ENCODE measurements at regions not wholly inside any gene's neighbourhood (a gene's known extent, or its start where the extent isn't known, plus 50 kb on each side); places are given as distances from the start of the nearest gene placed in this dataset.
"Not testable (repeated sequence)": the region's sequence is repeated elsewhere in the genome, so short reads cannot be mapped to it uniquely, and the experiment has no call there.

DNA sequence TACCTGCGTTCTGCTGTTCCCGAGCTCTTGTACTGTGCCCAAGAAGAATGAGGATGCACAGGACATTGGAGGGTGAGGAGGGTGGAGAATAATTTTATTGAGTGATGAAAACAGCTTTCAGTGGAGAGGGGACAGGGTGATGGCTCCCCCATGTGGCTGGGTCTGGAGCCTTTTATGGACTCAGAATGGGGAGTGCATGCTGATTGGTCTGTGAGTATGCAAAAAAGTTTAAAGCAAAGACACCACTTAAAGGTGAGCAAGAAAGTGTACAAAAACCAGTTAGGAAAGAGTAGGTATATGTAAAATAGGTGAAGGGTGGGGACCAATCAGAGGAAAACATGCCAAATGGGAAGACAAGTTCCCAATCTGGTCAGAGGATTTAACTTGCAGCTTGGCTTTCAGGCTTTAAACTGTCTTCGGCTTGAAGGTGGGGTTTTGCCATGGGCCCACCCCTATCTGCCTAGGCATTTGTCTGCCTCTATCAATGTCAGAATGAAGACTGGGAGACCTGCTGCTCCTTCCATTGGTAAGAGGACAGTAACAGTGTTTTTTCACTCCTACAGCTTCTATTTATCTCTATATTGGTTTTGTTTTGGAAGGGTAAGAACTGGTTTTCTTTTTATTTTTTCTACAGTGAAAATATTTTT, 118.0 kb upstream of the RAI14 start:
- DNase-seq = no peak

DNA sequence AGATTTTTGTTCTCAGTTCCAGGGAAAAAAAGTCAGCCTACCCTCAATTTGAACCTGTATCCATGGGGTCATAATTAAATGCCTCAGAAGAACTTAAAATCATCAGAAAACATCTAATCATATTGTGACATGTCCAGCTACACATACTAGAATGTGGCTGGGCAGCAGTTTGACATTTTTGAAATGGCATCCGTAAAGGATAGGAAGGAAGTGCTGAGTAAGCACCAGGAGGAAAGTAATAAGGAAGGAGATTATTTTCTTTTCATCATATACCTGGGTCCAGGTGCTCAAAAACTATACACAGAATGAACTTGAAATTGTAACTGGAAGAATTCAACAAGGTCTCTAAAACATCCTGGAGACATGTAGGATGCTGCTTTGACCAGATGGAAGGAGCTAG, 116.9 kb upstream of the RAI14 start:
- no peak for DNase-seq

DNA sequence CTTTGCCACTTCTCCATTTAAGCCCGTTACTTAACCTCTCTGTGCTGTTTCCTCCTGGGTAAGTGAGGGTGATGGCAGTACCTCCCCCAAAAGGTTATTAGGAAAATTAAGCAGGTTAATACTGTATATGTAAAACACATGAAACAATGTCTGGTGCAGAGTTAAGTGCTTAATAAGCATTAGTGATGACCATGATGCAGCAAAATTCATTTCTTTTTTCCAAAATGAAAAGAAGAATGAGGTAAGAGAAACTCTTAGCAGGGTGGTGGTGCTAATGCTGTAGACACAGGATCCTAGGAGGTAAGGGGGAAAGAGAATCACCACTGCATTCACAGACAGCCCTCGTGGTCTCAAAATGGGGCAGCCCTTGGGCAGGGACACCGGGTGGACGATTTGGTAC, 115.1 kb upstream of the RAI14 start:
- DNase-seq = no peak

GRCh38 chr5:34542818-34543217, 113.3 kb upstream of the RAI14 start:
- no peak for DNase-seq

DNA sequence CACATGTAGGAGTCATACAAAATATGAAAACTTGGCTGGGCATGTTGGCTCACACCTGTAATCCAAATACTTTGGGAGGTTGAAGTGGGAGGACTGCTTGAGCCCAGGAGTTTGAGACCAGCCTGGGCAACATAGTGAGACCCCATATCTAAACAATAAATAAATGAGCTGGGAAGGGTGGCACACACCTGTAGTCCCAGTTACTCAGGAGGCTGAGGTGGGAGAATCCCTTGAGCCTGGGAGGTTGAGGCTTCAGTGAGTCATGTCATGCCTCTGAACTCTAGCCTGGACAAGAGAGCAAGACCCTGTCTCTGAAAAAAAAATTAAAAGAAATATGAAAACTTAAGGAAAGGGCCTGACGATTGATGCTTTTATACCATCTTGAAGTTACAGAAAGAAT, 112.4 kb upstream of the RAI14 start:
- DNase-seq = no peak

DNA sequence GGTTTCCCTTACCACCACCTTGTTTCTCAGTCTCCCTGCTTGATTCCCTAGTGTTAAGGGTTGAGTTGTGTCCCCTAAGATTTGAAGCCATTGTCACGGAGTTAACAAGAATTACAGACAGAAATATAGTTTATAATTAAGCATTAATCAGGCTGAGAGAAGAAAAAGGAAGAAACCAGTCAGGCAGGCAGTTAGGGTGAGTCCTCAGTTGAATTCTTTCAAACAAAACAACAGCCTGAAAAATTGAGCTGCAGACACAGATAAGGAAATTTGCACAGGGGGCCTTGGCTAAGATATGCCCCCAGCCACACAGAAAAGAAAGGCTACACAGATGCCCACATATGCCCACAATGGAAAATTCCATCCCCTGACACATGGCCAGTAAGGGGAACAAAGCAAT, 111.7 kb upstream of the RAI14 start:
- DNase-seq = no peak

GRCh38 chr5:34545164-34545563, 111.0 kb upstream of the RAI14 start:
- no peak for DNase-seq

DNA sequence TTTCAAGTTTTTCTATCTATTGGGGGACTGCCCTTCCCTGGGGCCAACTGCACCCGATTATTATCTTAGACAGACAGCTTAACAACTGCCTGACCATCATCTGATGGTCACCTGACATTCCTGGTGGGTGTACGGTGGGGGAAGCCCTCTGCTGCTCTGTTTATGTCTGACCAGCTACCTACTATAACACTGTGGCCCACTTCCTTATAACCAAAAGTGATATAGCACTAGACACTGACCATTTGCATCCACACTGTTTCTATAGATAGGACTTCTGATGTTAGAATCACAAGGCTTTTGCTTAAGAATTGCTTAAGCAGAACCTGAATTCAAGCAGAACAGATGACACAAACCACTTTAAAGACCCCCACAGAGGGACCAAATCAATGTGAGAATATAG, 110.5 kb upstream of the RAI14 start:
- peak; percentile 65 for DNase-seq

DNA sequence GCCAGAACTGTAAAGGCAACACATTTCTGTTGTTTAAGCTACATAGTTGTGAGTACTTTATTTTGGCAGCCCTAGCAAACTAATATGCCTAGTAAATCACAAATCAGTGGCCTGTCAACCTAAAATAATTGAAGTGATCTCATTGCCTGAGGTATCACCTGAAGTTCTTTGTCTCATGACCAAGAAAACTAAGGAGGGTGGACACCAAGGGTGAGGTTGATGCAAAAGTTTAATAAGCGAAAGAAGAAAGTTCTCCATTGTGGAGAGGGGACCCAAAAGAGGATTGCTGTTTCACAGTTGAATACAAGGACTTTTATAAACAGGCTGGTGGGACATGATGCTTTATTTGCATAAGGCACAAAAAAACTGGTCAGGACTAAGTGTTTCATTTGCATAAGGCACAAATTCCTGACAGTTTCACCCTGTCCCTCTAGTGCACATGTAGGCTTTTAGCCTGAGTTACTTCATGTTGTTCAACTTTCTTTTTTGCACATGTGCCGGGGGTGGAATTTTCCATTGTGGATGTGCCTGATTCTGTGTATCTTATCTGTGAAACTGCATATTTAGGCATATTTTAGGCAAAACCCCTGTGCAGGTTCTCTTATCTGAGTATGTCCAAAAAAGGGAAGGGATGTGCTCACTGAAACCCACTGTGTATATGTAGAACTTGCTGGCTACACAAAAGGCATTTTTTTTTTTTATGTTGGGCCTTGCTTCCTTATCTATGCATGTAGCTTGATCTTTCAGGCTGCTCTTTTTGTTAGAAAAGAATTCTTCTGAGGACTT, 108.6 kb upstream of the RAI14 start:
- no peak for DNase-seq

GRCh38 chr5:34548086-34548403, 108.1 kb upstream of the RAI14 start:
- no peak for DNase-seq

DNA sequence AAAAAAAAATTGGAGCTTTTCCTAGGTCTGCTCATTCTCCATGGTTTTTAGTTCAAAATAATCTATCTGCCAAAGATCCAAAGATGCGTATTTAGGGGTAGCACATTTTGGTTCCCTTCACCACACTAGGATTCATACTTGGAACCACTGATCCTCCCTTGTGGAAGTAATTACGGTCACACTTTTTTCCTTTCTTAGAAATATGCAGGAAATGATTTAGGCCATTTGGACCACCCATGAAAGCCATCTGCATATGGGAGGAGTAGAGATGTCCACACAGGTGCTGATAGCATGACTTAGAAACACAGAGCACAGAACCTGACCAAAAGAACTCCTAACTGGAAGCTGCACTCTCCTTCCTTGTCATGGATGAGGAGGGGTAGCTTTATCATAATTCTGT, 105.9 kb upstream of the RAI14 start:
- no peak for DNase-seq

DNA sequence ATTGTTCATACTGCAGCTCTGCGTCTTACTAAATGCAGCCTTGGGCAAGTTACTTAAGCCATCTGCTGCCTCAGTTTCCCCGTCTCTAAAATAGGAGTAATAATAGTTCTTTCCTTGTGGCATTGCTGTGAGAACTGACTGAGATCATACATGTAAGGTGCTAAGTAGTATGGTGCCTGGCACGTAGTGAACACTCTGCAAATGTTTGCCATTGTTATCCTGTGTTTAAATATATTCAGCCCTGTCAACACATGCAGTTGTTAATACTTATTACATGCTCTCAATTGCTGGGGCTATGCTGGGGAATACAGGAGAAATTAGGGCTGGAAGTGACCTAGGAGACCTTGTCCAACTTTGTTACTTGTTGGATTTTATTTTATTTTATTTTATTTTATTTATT, 105.2 kb upstream of the RAI14 start:
- no peak for DNase-seq

DNA sequence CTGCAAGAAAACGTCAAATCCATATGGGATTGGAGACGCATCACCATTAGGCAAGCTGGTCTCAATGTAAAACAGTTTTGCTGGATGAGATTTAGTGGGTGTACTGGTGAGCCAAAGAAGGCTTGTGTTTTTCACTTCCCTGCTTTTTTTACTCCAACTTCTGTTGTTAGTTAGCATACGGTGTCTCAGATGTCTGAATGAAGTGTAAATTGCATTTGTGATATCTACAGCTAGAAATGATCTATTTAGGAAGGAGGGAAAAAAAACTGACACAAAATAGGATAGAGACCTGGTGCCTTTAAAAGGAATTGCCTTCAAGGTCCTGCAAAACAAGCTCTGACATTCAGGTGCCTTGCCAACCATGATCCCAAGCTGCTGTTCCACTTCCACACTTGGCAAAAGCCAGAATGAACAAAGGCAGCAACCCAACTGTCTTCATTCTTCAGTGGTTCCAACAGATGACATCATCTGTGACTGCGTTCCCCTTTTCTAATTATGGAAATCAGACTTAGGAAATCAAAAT, 104.2 kb upstream of the RAI14 start:
- no peak for DNase-seq

- no peak for DNase-seq
These were observed 103.4 kb upstream of the RAI14 start for GRCh38 chr5:34552686-34553085.

DNA sequence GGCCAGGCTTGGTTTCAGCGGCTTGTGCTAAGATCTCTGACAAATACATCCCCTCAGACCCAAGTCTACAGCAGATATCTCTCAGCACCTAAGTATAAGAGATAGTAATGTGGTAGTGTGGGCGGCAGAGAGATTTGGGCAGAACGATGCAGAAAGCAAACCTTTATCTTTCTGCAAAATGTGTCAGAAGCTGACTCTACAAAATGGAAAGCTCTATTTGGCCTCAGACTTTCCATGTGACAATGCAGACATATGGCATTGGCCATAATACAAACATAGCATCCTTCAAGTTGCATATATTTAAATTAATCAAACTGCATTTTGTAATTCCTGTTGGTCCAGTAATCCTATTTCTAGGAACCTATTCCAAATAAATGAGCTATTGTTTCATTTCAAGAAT, 102.5 kb upstream of the RAI14 start:
- DNase-seq = no peak

- DNase-seq = no peak
These were observed 101.5 kb upstream of the RAI14 start for GRCh38 chr5:34554641-34555040.

DNA sequence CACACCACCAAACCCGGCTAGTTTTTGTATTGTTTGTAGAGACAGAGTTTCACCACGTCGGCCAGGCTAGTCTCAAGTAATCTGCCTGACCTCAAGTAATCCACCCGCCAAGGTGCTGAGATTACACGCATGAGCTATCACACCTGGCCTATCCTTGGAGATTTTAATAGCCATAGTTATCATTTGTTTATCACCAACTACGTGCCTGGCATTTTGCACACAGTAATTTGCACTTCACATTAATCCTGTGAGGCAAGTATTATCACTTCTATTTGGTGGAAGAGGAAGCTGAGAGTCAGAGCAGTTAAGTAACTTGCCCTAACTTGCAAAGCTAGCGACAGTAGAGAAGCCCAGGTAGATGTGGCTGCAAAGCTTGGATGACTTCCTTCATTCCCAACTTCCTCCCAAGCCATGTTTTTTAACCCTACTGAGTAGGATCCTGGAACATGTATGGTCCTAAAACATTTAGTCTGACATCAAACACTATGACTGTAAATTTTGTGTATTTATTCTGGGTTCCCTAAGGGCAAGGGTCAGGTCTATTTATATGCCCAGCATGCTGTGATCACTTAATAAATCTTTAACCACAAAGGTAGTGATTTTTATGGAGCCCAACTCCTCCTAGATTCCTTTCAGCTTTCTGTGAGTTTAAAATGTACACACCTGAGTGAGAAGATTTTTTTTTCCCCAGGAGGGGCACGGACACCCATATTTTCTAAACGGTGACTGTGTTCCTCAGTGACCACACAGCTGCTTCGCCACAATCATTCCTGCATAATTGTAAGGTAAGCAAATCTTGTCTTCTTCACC, 100.2 kb upstream of the RAI14 start:
- no peak for DNase-seq

- no peak for DNase-seq
These were observed 99.7 kb upstream of the RAI14 start for GRCh38 chr5:34556509-34556782.

DNA sequence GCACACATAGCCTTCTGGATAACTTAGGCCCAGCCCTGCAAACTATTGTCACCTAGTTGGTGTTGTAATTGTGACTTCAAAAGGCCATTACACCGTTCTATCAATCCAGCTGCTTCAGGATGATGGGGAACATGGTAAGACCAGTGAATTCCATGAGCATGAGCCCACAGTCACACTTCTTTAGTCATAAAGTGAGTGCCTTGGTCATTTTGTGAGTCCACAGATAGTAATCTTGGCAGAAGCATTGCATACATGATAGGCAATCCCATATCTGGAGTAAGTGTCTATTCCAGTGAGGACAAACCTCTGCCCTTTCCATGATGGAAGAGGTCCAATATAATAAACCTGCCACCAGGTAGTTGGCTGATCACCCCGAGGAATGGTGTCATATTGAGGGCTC, 94.5 kb upstream of the RAI14 start:
- not testable (repeated sequence) for DNase-seq

- DNase-seq = peak; percentile 61
These were observed 93.3 kb upstream of the RAI14 start for GRCh38 chr5:34562791-34563190.

DNA sequence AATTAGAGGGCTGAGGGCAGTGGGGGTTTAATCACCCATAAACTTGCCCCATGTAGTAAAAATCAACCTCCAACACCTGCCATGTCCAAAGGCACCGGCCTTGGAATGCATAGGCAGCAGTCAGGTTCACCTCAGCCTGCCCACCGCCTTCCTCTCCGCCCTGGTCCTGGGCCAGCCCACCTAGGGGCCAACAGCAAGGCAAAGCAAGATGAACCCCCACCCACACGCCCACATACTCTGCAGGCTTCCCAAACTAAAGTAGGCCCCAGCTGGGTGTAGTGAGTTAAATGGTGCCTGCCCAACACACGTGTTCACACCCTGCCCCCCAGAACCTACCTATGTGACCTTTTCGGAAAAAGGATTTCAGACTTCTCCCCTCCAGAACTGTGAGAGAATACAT, 92.9 kb upstream of the RAI14 start:
- DNase-seq = no peak

DNA sequence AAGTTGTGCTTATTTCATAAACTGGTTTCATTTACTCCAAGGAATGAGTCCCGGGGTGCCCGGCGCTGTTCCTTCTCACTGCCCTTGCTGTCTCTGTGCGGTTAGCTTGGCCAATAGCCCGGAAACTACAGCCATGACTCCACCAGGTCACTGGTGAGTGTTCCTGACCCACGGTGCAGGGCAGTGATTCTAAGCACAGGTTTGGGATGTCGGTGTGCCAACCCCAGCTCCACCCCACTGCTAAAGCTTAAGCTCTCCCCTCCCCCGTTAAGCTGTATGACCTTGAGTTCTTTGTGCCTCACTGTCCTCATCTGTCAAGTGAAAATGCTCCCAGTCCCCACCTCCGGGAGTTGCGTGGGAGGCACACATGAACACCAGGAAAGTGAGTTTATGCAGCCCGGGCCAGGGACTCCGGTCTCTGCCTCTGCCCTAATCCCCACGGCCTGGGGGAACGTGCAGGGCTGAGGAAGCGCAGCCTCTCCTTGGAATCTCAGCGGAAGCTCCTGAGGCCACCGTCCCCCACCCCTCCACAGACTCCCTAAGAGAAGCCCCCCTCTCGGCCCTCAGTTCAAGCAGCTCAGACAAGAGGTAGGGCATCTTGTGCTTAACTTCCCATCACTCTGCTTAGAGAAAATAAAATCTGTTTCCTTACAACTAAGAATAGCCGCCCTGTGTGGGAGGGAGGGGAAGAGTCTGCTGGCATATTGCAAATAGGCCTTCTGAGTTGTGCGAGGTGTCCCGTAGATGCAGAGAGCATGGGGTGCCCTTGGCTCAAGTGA, 92.0 kb upstream of the RAI14 start:
- peak; percentile 60 for DNase-seq

DNA sequence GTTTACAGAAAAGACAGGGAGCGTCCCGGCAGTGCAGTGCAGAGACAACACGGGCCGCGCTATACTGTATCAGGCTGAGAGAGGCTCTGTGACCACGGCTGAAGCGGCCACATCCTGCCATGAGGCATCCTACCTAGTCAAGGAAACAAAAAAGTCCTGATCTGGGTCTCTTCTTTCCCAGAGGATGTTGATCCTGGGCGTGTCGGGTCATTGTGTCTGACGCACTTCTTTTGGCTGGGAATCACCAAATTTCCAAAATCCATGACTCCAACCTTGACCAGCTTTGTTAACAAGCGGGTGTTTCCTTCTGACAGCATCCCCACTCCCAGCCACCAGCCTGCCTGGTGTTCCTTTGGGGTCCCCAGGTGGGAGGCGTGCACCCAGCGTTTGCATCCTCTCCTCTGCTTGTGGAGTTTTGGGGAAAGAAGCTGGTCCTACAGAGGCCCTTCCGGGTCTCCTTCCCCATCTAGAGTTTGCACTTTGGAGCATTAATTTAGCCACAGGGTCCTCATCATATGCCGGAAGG, 91.4 kb upstream of the RAI14 start:
- no peak for DNase-seq

Measured in islet precursor cell (in vitro differentiated cells).